Progenitor cell of endocrine pancreas (in vitro differentiated cells): ENCODE measurements at regions not wholly inside any gene's neighbourhood (a gene's known extent, or its start where the extent isn't known, plus 50 kb on each side); places are given as distances from the start of the nearest gene placed in this dataset.

Experiments
- DNase-seq: peaks from one replicate; pipeline ENCODE4 v3.0.0; 2021; ENCODE audit warnings: low spot score; ENCODE audit not compliant: unreplicated experiment
- H3K27ac Mint-ChIP-seq: 2 replicates; pipeline ENCODE4 v1.8.0; 2021; ENCODE audit warnings: mild to moderate bottlenecking, moderate library complexity, mixed read lengths
- H3K27me3 Mint-ChIP-seq: 2 replicates; pipeline ENCODE4 v1.8.0; 2021; ENCODE audit warnings: mixed read lengths
- H3K36me3 Mint-ChIP-seq: 2 replicates; pipeline ENCODE4 v1.8.0; 2022; ENCODE audit warnings: mixed read lengths; ENCODE audit not compliant: insufficient read depth
- H3K4me1 Mint-ChIP-seq: 2 replicates; pipeline ENCODE4 v1.8.0; 2021; ENCODE audit warnings: low read depth, mixed read lengths
- H3K4me3 Mint-ChIP-seq: 2 replicates; pipeline ENCODE4 v1.8.0; 2021; ENCODE audit warnings: low read depth, mild to moderate bottlenecking, moderate library complexity, mixed read lengths
- H3K9me3 Mint-ChIP-seq: 2 replicates; pipeline ENCODE4 v1.8.0; 2021; ENCODE audit warnings: low read depth, mixed read lengths
- CTCF ChIP-seq: fragments of 200-600 bp; sonication (generic); IDR thresholded peaks from one replicate; pipeline ENCODE4 v1.5.0; 2021; ENCODE audit warnings: antibody characterized with exemption, mild to moderate bottlenecking; ENCODE audit not compliant: unreplicated experiment
- microRNA-seq: library from miRNA; unstranded; fragments of <30 nt; microRNA quantifications from one replicate; pipeline ENCODE4 v1.1.0, GENCODE V29; 2020; ENCODE audit warnings: borderline number of aligned reads; ENCODE audit not compliant: unreplicated experiment

GRCh38 chr17:77090476-77090875, 50.3 kb upstream of the SEC14L1 start:
- no peak for DNase-seq
- Mint-ChIP-seq H3K9me3 (no peaks in the 10 kb centered on the region), H3K36me3 (peaks cover 16% of the 10 kb centered on the region), H3K27ac (no peak overlapping the region), H3K27me3 (peaks cover 5% of the 10 kb centered on the region), H3K4me3 (no peak overlapping the region), H3K4me1 (peaks cover 21% of the 10 kb centered on the region)
- TF ChIP-seq CTCF: no peak

Small RNAs in the stretch of these regions (microRNA-seq; reads per million reads assigned to microRNA genes)
- 26.9 reads per million, percentile 35 among the genes with 10 or more reads in this experiment for gene MIR6516
